ENCODE measurements at regions not wholly inside any gene's neighbourhood (a gene's known extent, or its start where the extent isn't known, plus 50 kb on each side); places are given as distances from the start of the nearest gene placed in this dataset.

- intact Hi-C loops (cut with DNase I; ENCODE audit: low total_unique reads) = no loop called here
- peaks cover 0 to 16% (median 0%) of the 10 kb centered on the region in 3 donors for H3K27me3 ChIP-seq
- H3K4me1 ChIP-seq = peaks cover 0 to 3% (median under 1%) of the 10 kb centered on the region in 4 donors
- no peaks in the 10 kb centered on the region for H3K36me3 ChIP-seq
- no peak for DNase-seq
- no peak overlapping the region for H3K27ac ChIP-seq
- WGBS, 5 donors = 69 to 79% (median 71%) methylated on average over 12 to 15 of the region's 15 CpGs
- no peak overlapping the region for H3K4me3 ChIP-seq
- TF ChIP-seq POLR2AphosphoS5 (IDR thresholded peaks at IDR 0.05) = no peak
- TF ChIP-seq POLR2A (IDR thresholded peaks at IDR 0.05) = no peak
- TF ChIP-seq EP300 (IDR thresholded peaks at IDR 0.05) = no peak
- no peak for TF ChIP-seq CTCF (IDR thresholded peaks at IDR 0.05)
- no peaks in the 10 kb centered on the region for H3K9me3 ChIP-seq
These were observed 55.5 kb downstream of the ADRA2C start for GRCh38 chr4:3821580-3822229.

- no peak overlapping the region for H3K27ac ChIP-seq
- 42 to 63% (median 49%) methylated on average over 17 to 22 of the region's 22 CpGs for WGBS, 5 donors
- no peak for TF ChIP-seq POLR2A (IDR thresholded peaks at IDR 0.05)
- TF ChIP-seq POLR2AphosphoS5 (IDR thresholded peaks at IDR 0.05) = no peak
- TF ChIP-seq CTCF (IDR thresholded peaks at IDR 0.05) = no peak
- TF ChIP-seq EP300 (IDR thresholded peaks at IDR 0.05) = no peak
- intact Hi-C loops (cut with DNase I; ENCODE audit: low total_unique reads) = no loop called here
- H3K4me3 ChIP-seq = no peak overlapping the region
- H3K27me3 ChIP-seq = peaks cover 0 to 16% (median 0%) of the 10 kb centered on the region in 3 donors
- peak in 1 of 2 donors; percentile 38 for DNase-seq
- no peaks in the 10 kb centered on the region for H3K36me3 ChIP-seq
- H3K9me3 ChIP-seq = no peaks in the 10 kb centered on the region
- H3K4me1 ChIP-seq = peaks cover 6 to 9% (median 8%) of the 10 kb centered on the region in 4 donors
These were observed 56.2 kb downstream of the ADRA2C start for GRCh38 chr4:3822230-3822947.

- TF ChIP-seq CTCF (IDR thresholded peaks at IDR 0.05) = no peak
- no peak for TF ChIP-seq POLR2A (IDR thresholded peaks at IDR 0.05)
- no peak for TF ChIP-seq EP300 (IDR thresholded peaks at IDR 0.05)
- no peak for TF ChIP-seq POLR2AphosphoS5 (IDR thresholded peaks at IDR 0.05)
- Histone ChIP-seq H3K27me3 (peaks cover 0 to 16% (median 0%) of the 10 kb centered on the region in 3 donors), H3K9me3 (no peaks in the 10 kb centered on the region), H3K4me3 (no peak overlapping the region), H3K27ac (no peak overlapping the region), H3K4me1 (peaks cover 16 to 21% (median 17%) of the 10 kb centered on the region in 4 donors), H3K36me3 (no peaks in the 10 kb centered on the region)
- WGBS, 5 donors = 82 to 88% (median 85%) methylated on average over 30 to 34 of the region's 34 CpGs
- intact Hi-C loops (cut with DNase I; ENCODE audit: low total_unique reads) = no loop called here
- no peak for DNase-seq
These were observed 57.5 kb downstream of the ADRA2C start for GRCh38 chr4:3823496-3824341.

Data from stomach (tissue), 8 donors.